IMR-90 (cell line): ENCODE measurements at regions not wholly inside any gene's neighbourhood (a gene's known extent, or its start where the extent isn't known, plus 50 kb on each side); places are given as distances from the start of the nearest gene placed in this dataset.

Source experiments
- BHLHE40 ChIP-seq: fragments of 150-350 bp; IDR thresholded peaks from 2 replicates; pipeline ENCODE4 v1.6.1; 2016; ENCODE audit warnings: mild to moderate bottlenecking, low read depth, low read length
- CTCF ChIP-seq: conservative IDR thresholded peaks from 2 replicates; pipeline ENCODE4 v1.5.1; 2012; ENCODE audit warnings: mild to moderate bottlenecking, low read depth, low read length, improper control_type of control experiment
- FOS ChIP-seq: fragments of 150-350 bp; IDR thresholded peaks from 2 replicates; pipeline ENCODE4 v1.6.1; 2016; ENCODE audit warnings: low read depth, low read length
- MAZ ChIP-seq: IDR thresholded peaks from 2 replicates; pipeline ENCODE4 v1.6.1; 2012; ENCODE audit warnings: low read depth, mild to moderate bottlenecking, low read length, improper control_type of control experiment, moderate library complexity, borderline replicate concordance
- MXI1 ChIP-seq: IDR thresholded peaks from 2 replicates; pipeline ENCODE4 v1.6.1; 2012; ENCODE audit warnings: low read depth, mild to moderate bottlenecking, low read length, moderate library complexity, borderline replicate concordance
- POLR2A ChIP-seq: IDR thresholded peaks from 2 replicates; pipeline ENCODE4 v1.6.1; 2012; ENCODE audit warnings: mild to moderate bottlenecking, low read depth, low read length
- RAD21 ChIP-seq: IDR thresholded peaks from 2 replicates; pipeline ENCODE4 v1.6.1; 2012; ENCODE audit warnings: low read length, improper control_type of control experiment
- RCOR1 ChIP-seq: IDR thresholded peaks from 2 replicates; pipeline ENCODE4 v1.6.1; 2012; ENCODE audit warnings: mild to moderate bottlenecking, low read length, improper control_type of control experiment; ENCODE audit not compliant: insufficient replicate concordance
- RFX5 ChIP-seq: IDR thresholded peaks from 2 replicates; pipeline ENCODE4 v1.8.0; 2012; ENCODE audit warnings: low read depth, mild to moderate bottlenecking, low read length, moderate library complexity
- SMC3 ChIP-seq: fragments of 150-350 bp; IDR thresholded peaks from 2 replicates; pipeline ENCODE4 v1.6.1; 2016; ENCODE audit warnings: low read depth, mild to moderate bottlenecking, antibody characterized with exemption, low read length, moderate library complexity

DNA sequence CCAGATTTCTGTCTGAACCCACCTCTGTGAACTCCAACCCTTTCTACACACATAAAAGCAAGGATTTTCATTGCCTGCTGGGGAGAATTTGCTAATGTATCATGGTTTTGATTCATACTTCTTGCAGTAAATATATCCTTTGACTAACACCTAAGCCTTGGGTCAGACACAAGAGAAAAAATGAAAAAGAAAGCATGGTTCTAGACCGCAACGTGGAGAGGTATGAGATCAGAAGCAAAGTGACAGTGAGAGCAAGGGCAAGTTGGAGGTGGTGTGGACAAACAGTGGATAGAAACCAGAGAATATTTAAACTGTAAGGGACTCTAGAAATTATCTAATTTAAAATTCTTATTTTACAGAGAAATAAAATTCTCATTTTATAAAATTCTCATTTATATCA lies 212.9 kb upstream of the SEMA6A start:
- TF ChIP-seq SMC3 = no peak
- TF ChIP-seq CTCF = no peak
- TF ChIP-seq RAD21 = no peak
- TF ChIP-seq RCOR1 = no peak
- no peak for TF ChIP-seq RFX5
- no peak for TF ChIP-seq POLR2A
- no peak for TF ChIP-seq FOS
- TF ChIP-seq MAZ = no peak
- TF ChIP-seq BHLHE40 = no peak
- TF ChIP-seq MXI1 = no peak
